SK-N-SH (cell line): ENCODE measurements at regions not wholly inside any gene's neighbourhood (a gene's known extent, or its start where the extent isn't known, plus 50 kb on each side); places are given as distances from the start of the nearest gene placed in this dataset.

Source experiments
- CTCF ChIA-PET: fragments of 300-600, 350-600 bp; formaldehyde crosslinking; extraction: SDS; loops from one replicate; lab custom pipeline; 2021; lab: Yijun Ruan, JAX
- POLR2A ChIA-PET: fragments of 350-600 bp; sonication (Branson Sonifier 250); formaldehyde crosslinking; extraction: SDS; loops from one replicate; lab custom pipeline; 2020; ENCODE audit warnings: antibody characterized with exemption, inconsistent platforms; lab: Yijun Ruan, JAX
- DNase-seq: peaks from one replicate; pipeline ENCODE4 v3.0.0; 2012
- H2AFZ ChIP-seq: fragments of 200-600 bp; sonication (generic); 2 replicates; pipeline ENCODE4 v1.8.1; 2016; ENCODE audit warnings: antibody characterized with exemption, mild to moderate bottlenecking, low read depth
- H3F3A ChIP-seq: fragments of 200-600 bp; sonication (generic); replicated peaks from 2 replicates; pipeline ENCODE3; 2016; ENCODE audit warnings: antibody characterized with exemption, mild to moderate bottlenecking; ENCODE audit not compliant: insufficient read depth
- H3K27ac ChIP-seq, 2 experiments: fragments of 200-500 bp in 1 of 2; fragments of 200-600 bp in 1 of 2; sonication (Bioruptor generic) in 1 of 2; sonication (generic), shearing (Covaris generic) in 1 of 2; 2 replicates each; pipeline versions ENCODE4 v1.5.1 to v1.6.1; 2014 to 2016; ENCODE audit warnings: low read depth in 2 of 2, inconsistent platforms in 1 of 2, low read length in 1 of 2, mild to moderate bottlenecking in 1 of 2, mixed read lengths in 1 of 2
- H3K27me3 ChIP-seq: fragments of 200-600 bp; sonication (generic), shearing (Covaris generic); 2 replicates; pipeline ENCODE4 v1.6.1; 2016; ENCODE audit warnings: mixed run types; ENCODE audit not compliant: insufficient read depth
- H3K36me3 ChIP-seq, 2 experiments: fragments of 200-500 bp in 1 of 2; fragments of 200-600 bp in 1 of 2; sonication (Bioruptor generic) in 1 of 2; sonication (generic) in 1 of 2; replicated peaks in 1 of 2; 2 replicates each; pipeline versions ENCODE3 to v1.5.1; 2014 to 2016; ENCODE audit warnings: low read length in 1 of 2, mild to moderate bottlenecking in 1 of 2; ENCODE audit not compliant: insufficient read depth in 2 of 2, control insufficient read depth in 1 of 2
- H3K4me1 ChIP-seq, 2 experiments: fragments of 200-500 bp in 1 of 2; fragments of 200-600 bp in 1 of 2; sonication (Bioruptor generic) in 1 of 2; sonication (generic), shearing (Covaris generic) in 1 of 2; 2 replicates each; pipeline versions ENCODE4 v1.5.1 to v1.6.1; 2014 to 2016; ENCODE audit warnings: low read depth in 1 of 2, low read length in 1 of 2, mixed run types in 1 of 2; ENCODE audit not compliant: insufficient read depth in 2 of 2, control insufficient read depth in 1 of 2
- H3K4me2 ChIP-seq: fragments of 200-600 bp; sonication (generic), shearing (Covaris generic); 2 replicates; pipeline ENCODE4 v1.6.1; 2017; ENCODE audit warnings: mixed run types
- H3K4me3 ChIP-seq, 2 experiments: fragments of 200-500 bp in 1 of 2; fragments of 200-600 bp in 1 of 2; sonication (Bioruptor generic) in 1 of 2; sonication (generic), shearing (Covaris generic) in 1 of 2; 2 replicates each; pipeline versions ENCODE4 v1.5.1 to v1.8.1; 2014 to 2016; ENCODE audit warnings: low read depth in 2 of 2, inconsistent platforms in 1 of 2, low read length in 1 of 2, mild to moderate bottlenecking in 1 of 2, mixed read lengths in 1 of 2, moderate library complexity in 1 of 2
- H3K79me2 ChIP-seq: fragments of 200-600 bp; sonication (generic); 2 replicates; pipeline ENCODE4 v1.8.1; 2017; ENCODE audit warnings: mild to moderate bottlenecking; ENCODE audit not compliant: insufficient read depth
- H3K9ac ChIP-seq: fragments of 200-600 bp; sonication (generic); 2 replicates; pipeline ENCODE4 v1.6.1; 2017; ENCODE audit warnings: mixed run types
- H3K9me2 ChIP-seq: fragments of 200-600 bp; sonication (generic); 2 replicates; pipeline ENCODE4 v1.6.1; 2017; ENCODE audit warnings: mixed run types
- H3K9me3 ChIP-seq: fragments of 200-600 bp; sonication (generic); 2 replicates; pipeline ENCODE4 v1.6.1; 2017; ENCODE audit warnings: mixed run types, mild to moderate bottlenecking, moderate library complexity
- H4K20me1 ChIP-seq: fragments of 200-600 bp; sonication (generic); 2 replicates; pipeline ENCODE4 v1.6.1; 2017; ENCODE audit warnings: mild to moderate bottlenecking, mixed run types; ENCODE audit not compliant: insufficient read depth
- CHD2 ChIP-seq: fragments of 150-350 bp; IDR thresholded peaks from 2 replicates; pipeline ENCODE4 v1.6.1; 2018; ENCODE audit warnings: low read length; ENCODE audit not compliant: partially characterized antibody
- ELF1 ChIP-seq: IDR thresholded peaks from 2 replicates; pipeline ENCODE4 v1.4.0; 2012
- FOSL2 ChIP-seq: IDR thresholded peaks from 2 replicates; pipeline ENCODE4 v1.4.0; 2012; ENCODE audit warnings: low read depth, mild to moderate bottlenecking, moderate library complexity, borderline replicate concordance
- GABPA ChIP-seq: IDR thresholded peaks from 2 replicates; pipeline ENCODE4 v1.4.0; 2012; ENCODE audit warnings: low read depth, mild to moderate bottlenecking
- JUND ChIP-seq: IDR thresholded peaks from 2 replicates; pipeline ENCODE4 v1.4.0; 2012
- MEF2A ChIP-seq: IDR thresholded peaks from 2 replicates; pipeline ENCODE4 v1.4.0; 2012; ENCODE audit warnings: low read depth, borderline replicate concordance
- MXI1 ChIP-seq: IDR thresholded peaks from 2 replicates; pipeline ENCODE4 v1.6.1; 2012; ENCODE audit warnings: mild to moderate bottlenecking, low read depth, low read length, improper control_type of control experiment
- NFIC ChIP-seq: IDR thresholded peaks from 2 replicates; pipeline ENCODE4 v1.4.0; 2012; ENCODE audit warnings: borderline replicate concordance
- RAD21 ChIP-seq: IDR thresholded peaks from 2 replicates; pipeline ENCODE4 v1.6.1; 2012; ENCODE audit warnings: mild to moderate bottlenecking, low read length
- RCOR1 ChIP-seq: fragments of 150-350 bp; IDR thresholded peaks from 2 replicates; pipeline ENCODE4 v1.6.1; 2017; ENCODE audit warnings: antibody characterized with exemption, low read length
- RXRA ChIP-seq: IDR thresholded peaks from 2 replicates; pipeline ENCODE4 v1.4.0; 2012; ENCODE audit warnings: low read depth, mild to moderate bottlenecking, borderline replicate concordance
- SIN3A ChIP-seq: IDR thresholded peaks from 2 replicates; pipeline ENCODE4 v1.6.1; 2012; ENCODE audit warnings: low read depth, mild to moderate bottlenecking, low read length, moderate library complexity, borderline replicate concordance
- SMC3 ChIP-seq: IDR thresholded peaks from 2 replicates; pipeline ENCODE4 v1.6.1; 2012; ENCODE audit warnings: low read depth, low read length, improper control_type of control experiment
- TCF12 ChIP-seq: IDR thresholded peaks from 2 replicates; pipeline ENCODE4 v1.4.0; 2012
- WGBS: methylation state at CpG from one replicate; pipeline ENCODE4 v1.1.6; 2017; ENCODE audit warnings: low lambda C conversion rate; 5-methylcytosine and 5-hydroxymethylcytosine counted together
- TF ChIP-seq, protein P1 (sequence below): fragments of 200-600 bp; sonication (generic); IDR thresholded peaks from 2 replicates; pipeline ENCODE4 v1.6.1; 2017; ENCODE audit warnings: antibody characterized with exemption, mild to moderate bottlenecking, moderate library complexity
- TF ChIP-seq, protein P2 (sequence below): IDR thresholded peaks from 2 replicates; pipeline ENCODE4; 2012
- TF ChIP-seq, protein P3 (sequence below): fragments of 150-350 bp; IDR thresholded peaks from 2 replicates; pipeline ENCODE4 v1.6.1; 2016; ENCODE audit warnings: mild to moderate bottlenecking, low read depth, low read length

DNA sequence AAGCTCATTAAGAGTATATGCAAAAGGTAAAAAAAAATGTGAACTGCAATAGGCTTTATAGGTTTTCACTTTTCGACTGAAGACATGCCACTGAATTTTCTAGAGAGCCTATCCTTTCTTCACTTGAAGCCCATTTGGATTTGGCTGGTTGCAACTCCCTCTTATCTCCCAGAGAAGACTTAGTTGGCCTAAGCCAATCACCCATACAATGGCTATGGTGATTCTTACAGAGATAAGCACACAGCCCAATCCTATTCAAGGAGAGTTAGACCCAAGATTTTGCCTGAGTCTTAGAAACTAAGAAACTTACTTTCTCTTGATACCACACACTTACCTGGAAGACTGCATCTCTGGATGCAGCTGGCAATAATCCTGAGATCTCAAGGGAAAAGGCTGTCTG, 167.3 kb upstream of the PTCHD4 start:
- no peaks in the 10 kb centered on the region for H3K9me2 ChIP-seq
- TF ChIP-seq GABPA = no peak
- TF ChIP-seq ELF1 = no peak
- TF ChIP-seq SIN3A = no peak
- no peak for TF ChIP-seq SMC3
- TF ChIP-seq, protein P1, sequence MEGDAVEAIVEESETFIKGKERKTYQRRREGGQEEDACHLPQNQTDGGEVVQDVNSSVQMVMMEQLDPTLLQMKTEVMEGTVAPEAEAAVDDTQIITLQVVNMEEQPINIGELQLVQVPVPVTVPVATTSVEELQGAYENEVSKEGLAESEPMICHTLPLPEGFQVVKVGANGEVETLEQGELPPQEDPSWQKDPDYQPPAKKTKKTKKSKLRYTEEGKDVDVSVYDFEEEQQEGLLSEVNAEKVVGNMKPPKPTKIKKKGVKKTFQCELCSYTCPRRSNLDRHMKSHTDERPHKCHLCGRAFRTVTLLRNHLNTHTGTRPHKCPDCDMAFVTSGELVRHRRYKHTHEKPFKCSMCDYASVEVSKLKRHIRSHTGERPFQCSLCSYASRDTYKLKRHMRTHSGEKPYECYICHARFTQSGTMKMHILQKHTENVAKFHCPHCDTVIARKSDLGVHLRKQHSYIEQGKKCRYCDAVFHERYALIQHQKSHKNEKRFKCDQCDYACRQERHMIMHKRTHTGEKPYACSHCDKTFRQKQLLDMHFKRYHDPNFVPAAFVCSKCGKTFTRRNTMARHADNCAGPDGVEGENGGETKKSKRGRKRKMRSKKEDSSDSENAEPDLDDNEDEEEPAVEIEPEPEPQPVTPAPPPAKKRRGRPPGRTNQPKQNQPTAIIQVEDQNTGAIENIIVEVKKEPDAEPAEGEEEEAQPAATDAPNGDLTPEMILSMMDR = no peak
- TF ChIP-seq JUND = no peak
- TF ChIP-seq RXRA = no peak
- TF ChIP-seq MEF2A = no peak
- no peak for TF ChIP-seq RAD21
- no peak for TF ChIP-seq CHD2
- no peak for TF ChIP-seq MXI1
- no peak for TF ChIP-seq TCF12
- TF ChIP-seq, protein P2, sequence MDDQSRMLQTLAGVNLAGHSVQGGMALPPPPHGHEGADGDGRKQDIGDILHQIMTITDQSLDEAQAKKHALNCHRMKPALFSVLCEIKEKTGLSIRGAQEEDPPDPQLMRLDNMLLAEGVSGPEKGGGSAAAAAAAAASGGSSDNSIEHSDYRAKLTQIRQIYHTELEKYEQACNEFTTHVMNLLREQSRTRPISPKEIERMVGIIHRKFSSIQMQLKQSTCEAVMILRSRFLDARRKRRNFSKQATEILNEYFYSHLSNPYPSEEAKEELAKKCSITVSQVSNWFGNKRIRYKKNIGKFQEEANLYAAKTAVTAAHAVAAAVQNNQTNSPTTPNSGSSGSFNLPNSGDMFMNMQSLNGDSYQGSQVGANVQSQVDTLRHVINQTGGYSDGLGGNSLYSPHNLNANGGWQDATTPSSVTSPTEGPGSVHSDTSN = no peak
- TF ChIP-seq NFIC = no peak
- TF ChIP-seq RCOR1 = no peak
- no peak for TF ChIP-seq FOSL2
- H3K27ac ChIP-seq = no peak overlapping the region
- WGBS = 0% methylated on average over 1 of the region's 1 CpG
- H3K4me3 ChIP-seq = no peak overlapping the region
- H3F3A ChIP-seq = no peaks in the 10 kb centered on the region
- CTCF ChIA-PET = interaction anchor here (1.9 kb wide), 1 partner anchor 9 kb away, joined by 4 read pairs; no protein-coding TSS in a partner anchor
- no peaks in the 10 kb centered on the region for H3K36me3 ChIP-seq
- no peak overlapping the region for H3K4me2 ChIP-seq
- no peaks in the 10 kb centered on the region for H3K27me3 ChIP-seq
- no peaks in the 10 kb centered on the region for H4K20me1 ChIP-seq
- POLR2A ChIA-PET = no interaction called here
- H3K9ac ChIP-seq = no peak overlapping the region
- H2AFZ ChIP-seq = no peak overlapping the region
- DNase-seq = no peak
- H3K4me1 ChIP-seq = no peaks in the 10 kb centered on the region
- no peaks in the 10 kb centered on the region for H3K9me3 ChIP-seq
- H3K79me2 ChIP-seq = no peaks in the 10 kb centered on the region

DNA sequence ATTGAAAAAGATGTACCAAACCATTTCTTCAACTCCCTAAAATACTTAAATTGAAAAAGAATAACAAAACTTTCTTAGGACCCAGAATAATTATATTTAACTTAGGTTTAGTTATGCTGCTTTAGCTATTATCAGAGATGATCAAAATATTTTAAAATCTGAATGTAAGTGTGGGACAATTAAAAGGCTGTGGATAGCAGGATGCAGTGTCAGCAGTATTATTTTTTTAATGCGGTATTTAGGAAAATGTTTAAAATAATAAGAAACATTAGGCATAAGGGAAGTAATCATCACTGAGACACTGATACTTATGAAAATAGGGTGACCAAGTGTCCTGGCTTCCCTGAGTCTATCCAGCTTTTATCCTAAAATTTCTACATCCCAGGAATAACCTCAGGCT, 161.5 kb upstream of the PTCHD4 start:
- Histone ChIP-seq H3K27me3 (no peaks in the 10 kb centered on the region), H3K4me2 (no peak overlapping the region), H3K4me3 (no peak overlapping the region), H3K9me3 (no peaks in the 10 kb centered on the region), H3K27ac (no peak overlapping the region), H3K9me2 (no peaks in the 10 kb centered on the region), H3K9ac (no peak overlapping the region), H3K4me1 (no peaks in the 10 kb centered on the region), H3K36me3 (no peaks in the 10 kb centered on the region), H4K20me1 (no peaks in the 10 kb centered on the region), H3F3A (no peaks in the 10 kb centered on the region), H2AFZ (no peak overlapping the region), H3K79me2 (no peaks in the 10 kb centered on the region)
- TF ChIP-seq, protein P3, sequence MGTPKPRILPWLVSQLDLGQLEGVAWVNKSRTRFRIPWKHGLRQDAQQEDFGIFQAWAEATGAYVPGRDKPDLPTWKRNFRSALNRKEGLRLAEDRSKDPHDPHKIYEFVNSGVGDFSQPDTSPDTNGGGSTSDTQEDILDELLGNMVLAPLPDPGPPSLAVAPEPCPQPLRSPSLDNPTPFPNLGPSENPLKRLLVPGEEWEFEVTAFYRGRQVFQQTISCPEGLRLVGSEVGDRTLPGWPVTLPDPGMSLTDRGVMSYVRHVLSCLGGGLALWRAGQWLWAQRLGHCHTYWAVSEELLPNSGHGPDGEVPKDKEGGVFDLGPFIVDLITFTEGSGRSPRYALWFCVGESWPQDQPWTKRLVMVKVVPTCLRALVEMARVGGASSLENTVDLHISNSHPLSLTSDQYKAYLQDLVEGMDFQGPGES = no peak
- CTCF ChIA-PET = no interaction called here
- no peak for DNase-seq
- POLR2A ChIA-PET = no interaction called here
- WGBS = 90% methylated on average over 1 of the region's 1 CpG
